Inflammatory macrophage treated with lipopolysaccharide for 4 hours (primary cell): ENCODE measurements at regions not wholly inside any gene's neighbourhood (a gene's known extent, or its start where the extent isn't known, plus 50 kb on each side); places are given as distances from the start of the nearest gene placed in this dataset.
"Not testable (repeated sequence)": the region's sequence is repeated elsewhere in the genome, so short reads cannot be mapped to it uniquely, and the experiment has no call there.

Source experiments
- DNase-seq: peaks from one replicate; pipeline ENCODE4 v3.0.0-alpha.2; 2020

GRCh38 chr10:2918489-2918888, 148.9 kb upstream of the PFKP start:
- DNase-seq, result no peak

GRCh38 chr10:2917926-2918325, 149.4 kb upstream of the PFKP start:
- no peak for DNase-seq

GRCh38 chr10:2915412-2915811, 151.9 kb upstream of the PFKP start:
- no peak for DNase-seq

GRCh38 chr10:2914741-2915140, 152.6 kb upstream of the PFKP start:
- no peak for DNase-seq

- no peak for DNase-seq
Observed at GRCh38 chr10:2913474-2913873, 153.9 kb upstream of the PFKP start.

- DNase-seq, result no peak
Observed at GRCh38 chr10:2910656-2911055, 156.7 kb upstream of the PFKP start.

- DNase-seq, result no peak
Observed at GRCh38 chr10:2909921-2910320, 157.4 kb upstream of the PFKP start.

GRCh38 chr10:2908851-2909630, 158.3 kb upstream of the PFKP start:
- no peak for DNase-seq

- no peak for DNase-seq
Observed at GRCh38 chr10:2906974-2907373, 160.4 kb upstream of the PFKP start.

GRCh38 chr10:2905851-2906250, 161.5 kb upstream of the PFKP start:
- no peak for DNase-seq

- no peak for DNase-seq
Observed at GRCh38 chr10:2900530-2900929, 166.8 kb upstream of the PFKP start.

- no peak for DNase-seq
Observed at GRCh38 chr10:2899246-2899951, 167.9 kb upstream of the PFKP start.

- DNase-seq, result no peak
Observed at GRCh38 chr10:2898509-2898860, 168.9 kb upstream of the PFKP start.

GRCh38 chr10:2897619-2898508, 169.5 kb upstream of the PFKP start:
- peak; percentile 80 for DNase-seq

- not testable (repeated sequence) for DNase-seq
Observed at GRCh38 chr10:2896334-2896733, 171.0 kb upstream of the PFKP start.

- DNase-seq, result no peak
Observed at GRCh38 chr10:2895594-2896196, 171.7 kb upstream of the PFKP start.

- no peak for DNase-seq
Observed at GRCh38 chr10:2893991-2894390, 173.4 kb upstream of the PFKP start.

- DNase-seq, result peak; percentile 81
Observed at GRCh38 chr10:2893158-2893845, 174.0 kb upstream of the PFKP start.

GRCh38 chr10:2891770-2892124, 175.6 kb upstream of the PFKP start:
- no peak for DNase-seq

- no peak for DNase-seq
Observed at GRCh38 chr10:2891073-2891769, 176.1 kb upstream of the PFKP start.

GRCh38 chr10:2890093-2890492, 177.3 kb upstream of the PFKP start:
- DNase-seq, result no peak

GRCh38 chr10:2888403-2889004, 178.8 kb upstream of the PFKP start:
- DNase-seq, result no peak
